HG02885 (cell line): ENCODE measurements at regions not wholly inside any gene's neighbourhood (a gene's known extent, or its start where the extent isn't known, plus 50 kb on each side); places are given as distances from the start of the nearest gene placed in this dataset.

Source experiments
- ATAC-seq: cut with Tn5 transposase; IDR thresholded peaks from one replicate; pipeline ENCODE4 v1.9.1; 2021; ENCODE audit warnings: mild to moderate bottlenecking; ENCODE audit not compliant: unreplicated experiment, poor library complexity

DNA sequence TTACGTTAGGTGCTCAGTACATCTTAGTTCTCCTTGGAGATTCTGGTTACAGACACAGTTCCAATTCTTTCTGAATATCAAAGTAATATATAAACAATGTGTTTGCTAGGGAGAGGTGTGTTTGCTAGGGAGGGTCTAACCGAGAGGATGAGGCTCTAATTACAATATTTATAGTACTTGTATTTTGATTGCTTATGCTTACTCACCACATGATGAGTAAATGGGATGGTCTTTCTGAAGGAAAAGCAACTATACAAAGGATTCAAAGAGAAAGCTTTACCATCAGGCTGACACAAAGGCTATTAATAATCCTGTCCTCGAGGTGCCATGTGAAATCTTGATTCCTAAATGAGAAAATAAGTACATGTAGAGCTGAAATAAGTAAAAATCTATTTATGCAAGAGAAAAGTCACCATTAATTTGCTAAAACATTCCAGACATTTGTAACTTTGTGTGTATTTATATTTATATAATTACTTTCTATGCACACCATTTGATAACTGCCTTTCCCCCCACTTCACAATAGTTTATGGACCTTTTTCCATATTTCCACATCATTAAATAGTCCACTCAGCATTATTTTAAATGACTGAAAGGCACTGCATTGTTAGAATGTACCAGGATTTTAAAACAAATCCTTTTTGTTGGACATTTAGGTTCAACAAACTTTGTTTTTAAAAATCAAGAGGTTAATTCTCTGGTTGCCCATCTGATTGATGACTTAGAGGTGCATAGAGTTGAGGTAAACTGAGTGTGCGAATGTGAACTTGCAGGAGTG lies 94.5 kb upstream of the FN1 start:
- no peak for ATAC-seq

- no peak for ATAC-seq
These were observed 93.4 kb upstream of the FN1 start for GRCh38 chr2:215529271-215529670.

DNA sequence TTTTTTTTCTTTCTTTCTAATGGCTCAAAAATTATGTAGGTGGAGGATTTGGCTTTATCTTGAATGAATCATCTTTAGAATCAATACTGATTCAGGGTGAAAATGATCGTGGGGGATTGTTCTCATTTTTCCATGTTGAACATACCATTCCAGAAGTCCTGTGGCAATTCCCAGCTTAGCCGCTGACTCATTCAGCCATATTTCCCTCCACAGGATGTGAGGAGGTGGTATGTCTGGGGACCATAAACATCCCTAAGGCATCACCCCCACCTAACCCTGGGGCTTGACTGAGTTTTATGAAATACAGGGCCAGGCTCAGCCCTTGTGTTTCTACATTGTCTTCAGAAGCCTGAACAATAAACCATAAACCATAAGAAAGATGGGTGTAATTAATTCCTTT lies 92.7 kb upstream of the FN1 start:
- no peak for ATAC-seq

DNA sequence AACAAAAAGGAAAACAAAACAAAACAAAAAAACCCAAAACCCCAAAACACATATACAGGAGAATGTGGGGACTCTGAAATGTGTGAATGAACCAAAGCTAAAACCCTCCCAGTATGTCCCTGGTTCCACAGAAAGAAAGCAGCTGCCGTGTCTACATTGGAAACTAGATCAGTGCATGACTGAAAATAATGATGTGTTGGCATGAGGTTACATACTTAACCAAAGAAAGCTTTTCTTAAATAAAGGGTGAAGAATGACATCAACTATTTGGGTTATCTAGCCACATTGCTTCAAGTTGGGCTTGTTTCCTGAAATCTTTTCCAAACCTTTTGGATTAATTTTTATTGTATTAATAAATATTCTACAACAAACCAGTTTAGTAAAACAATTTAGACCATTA lies 91.9 kb upstream of the FN1 start:
- ATAC-seq, result no peak

DNA sequence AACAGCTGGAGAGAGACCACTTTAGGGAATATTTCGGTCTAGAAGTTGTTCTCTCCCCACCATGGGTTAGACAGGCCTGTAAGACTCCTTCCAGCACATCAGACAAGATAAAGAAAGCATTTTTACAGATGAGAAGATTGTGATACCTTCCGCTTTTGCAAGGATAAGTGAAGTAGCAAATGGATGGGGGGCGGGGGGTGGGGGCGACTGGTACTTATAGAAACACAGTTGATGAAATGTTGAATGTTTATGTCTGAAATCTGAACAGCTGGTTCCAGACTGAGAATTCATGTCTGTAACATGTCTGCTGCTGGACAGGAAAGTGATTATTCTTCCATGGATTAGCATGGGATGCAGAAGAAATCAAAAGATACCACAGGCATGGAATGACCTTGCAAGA lies 90.5 kb upstream of the FN1 start:
- ATAC-seq, result no peak

DNA sequence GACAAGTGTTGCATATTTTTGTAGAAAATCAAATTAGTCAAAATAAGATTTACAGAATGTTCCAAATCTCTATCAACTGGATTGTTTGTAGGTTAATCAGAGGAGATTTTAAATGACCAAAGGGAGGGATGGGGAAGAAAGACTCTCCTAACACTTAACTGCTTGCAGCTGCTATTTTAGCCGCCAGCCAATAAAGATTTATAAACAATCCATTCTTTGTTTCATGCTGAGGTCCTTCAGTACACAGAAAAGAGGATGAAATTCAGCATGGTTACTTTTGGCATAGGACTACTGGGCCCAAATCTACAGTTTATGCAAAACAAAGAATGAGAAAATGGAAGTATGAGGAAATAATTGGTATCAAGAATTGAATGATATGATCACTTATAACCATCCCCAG lies 86.4 kb upstream of the FN1 start:
- no peak for ATAC-seq

DNA sequence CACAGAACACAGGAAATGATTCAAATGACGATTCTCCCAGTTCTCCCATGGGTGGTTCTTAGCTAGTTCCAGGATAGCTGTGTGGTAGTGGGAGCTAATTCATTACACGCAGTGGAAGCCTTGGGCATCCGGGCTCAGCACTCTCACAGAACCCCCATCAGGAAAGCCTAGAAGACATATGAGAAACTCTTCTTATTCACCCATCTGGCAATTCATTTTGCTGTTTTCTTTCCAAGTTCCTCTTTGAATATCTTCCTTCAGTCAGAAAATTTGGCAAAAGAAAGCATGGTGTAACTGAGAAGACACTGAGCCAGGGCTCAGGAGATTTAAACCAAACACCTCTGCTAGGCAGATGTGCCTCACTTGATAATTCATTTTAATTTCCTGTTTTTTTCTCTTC lies 85.2 kb upstream of the FN1 start:
- no peak for ATAC-seq

- no peak for ATAC-seq
These were observed 81.5 kb upstream of the FN1 start for GRCh38 chr2:215517391-215517790.

- ATAC-seq, result no peak
These were observed 78.6 kb upstream of the FN1 start for GRCh38 chr2:215514516-215514915.

GRCh38 chr2:215511454-215512346 lies 75.8 kb upstream of the FN1 start:
- ATAC-seq, result no peak

- no peak for ATAC-seq
These were observed 72.0 kb upstream of the FN1 start for GRCh38 chr2:215507836-215508235.

GRCh38 chr2:215507136-215507535 lies 71.3 kb upstream of the FN1 start:
- no peak for ATAC-seq

- ATAC-seq, result no peak
These were observed 70.7 kb upstream of the FN1 start for GRCh38 chr2:215506604-215506990.

GRCh38 chr2:215505044-215505786 lies 69.3 kb upstream of the FN1 start:
- no peak for ATAC-seq

DNA sequence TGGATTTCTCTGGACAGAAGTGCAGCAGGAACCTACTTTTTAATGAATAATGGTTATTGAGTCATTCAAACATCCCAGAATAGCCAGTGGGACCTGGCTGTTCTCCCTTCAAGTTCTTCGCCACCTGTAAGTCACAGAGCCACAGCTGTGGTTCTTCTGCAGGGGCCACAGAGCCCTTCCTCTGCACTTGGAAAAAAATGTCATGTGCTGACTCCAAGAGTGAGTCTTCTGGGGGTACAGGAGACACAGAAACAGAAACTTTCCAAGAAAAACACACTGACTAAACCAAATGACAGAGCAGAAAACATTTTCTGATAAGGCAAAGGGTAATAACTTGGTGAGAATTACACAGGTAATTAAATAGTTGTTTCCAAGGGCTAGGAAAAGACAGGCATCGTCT lies 68.7 kb upstream of the FN1 start:
- ATAC-seq, result no peak

GRCh38 chr2:215503381-215503780 lies 67.5 kb upstream of the FN1 start:
- no peak for ATAC-seq

- ATAC-seq, result no peak
These were observed 64.6 kb upstream of the FN1 start for GRCh38 chr2:215500466-215500865.

- no peak for ATAC-seq
These were observed 63.5 kb upstream of the FN1 start for GRCh38 chr2:215499331-215499730.

DNA sequence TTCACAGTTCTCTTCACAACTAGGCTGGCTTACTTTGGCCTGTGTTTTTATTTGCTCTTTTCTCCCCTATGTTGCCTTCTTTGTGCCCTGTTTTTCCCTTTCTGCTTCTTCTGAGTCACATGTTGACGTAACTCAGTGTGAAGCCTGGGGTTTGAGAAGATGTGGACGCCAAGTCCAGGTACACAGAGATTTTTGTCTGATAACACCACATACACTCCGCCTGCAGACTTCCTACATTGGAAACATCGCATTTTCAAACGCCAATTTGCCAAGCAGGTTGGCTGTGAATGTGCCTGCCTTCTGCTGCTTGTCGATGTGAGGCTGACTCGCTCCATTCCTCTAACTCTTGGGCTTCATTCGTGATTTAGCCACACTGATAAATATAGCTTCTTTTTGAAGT lies 62.6 kb upstream of the FN1 start:
- ATAC-seq, result no peak

DNA sequence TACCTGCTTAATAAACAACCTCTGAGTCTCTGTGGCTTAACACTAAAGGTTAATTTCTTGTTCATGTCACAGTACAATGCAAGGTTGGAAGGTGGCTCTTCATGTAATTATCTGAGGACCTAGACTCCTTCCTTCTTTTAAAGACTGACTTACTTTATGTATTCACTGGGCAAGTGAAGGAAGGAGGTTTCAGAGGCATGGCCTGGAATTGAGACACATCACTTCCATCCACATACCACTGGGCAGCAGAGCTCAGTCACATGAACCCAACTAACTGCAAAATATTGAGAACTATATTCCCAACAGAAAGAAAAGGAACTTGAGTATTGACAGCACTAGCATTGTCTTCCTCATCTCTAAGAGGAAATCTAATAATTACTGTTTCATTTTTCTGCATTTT lies 57.5 kb upstream of the FN1 start:
- no peak for ATAC-seq

DNA sequence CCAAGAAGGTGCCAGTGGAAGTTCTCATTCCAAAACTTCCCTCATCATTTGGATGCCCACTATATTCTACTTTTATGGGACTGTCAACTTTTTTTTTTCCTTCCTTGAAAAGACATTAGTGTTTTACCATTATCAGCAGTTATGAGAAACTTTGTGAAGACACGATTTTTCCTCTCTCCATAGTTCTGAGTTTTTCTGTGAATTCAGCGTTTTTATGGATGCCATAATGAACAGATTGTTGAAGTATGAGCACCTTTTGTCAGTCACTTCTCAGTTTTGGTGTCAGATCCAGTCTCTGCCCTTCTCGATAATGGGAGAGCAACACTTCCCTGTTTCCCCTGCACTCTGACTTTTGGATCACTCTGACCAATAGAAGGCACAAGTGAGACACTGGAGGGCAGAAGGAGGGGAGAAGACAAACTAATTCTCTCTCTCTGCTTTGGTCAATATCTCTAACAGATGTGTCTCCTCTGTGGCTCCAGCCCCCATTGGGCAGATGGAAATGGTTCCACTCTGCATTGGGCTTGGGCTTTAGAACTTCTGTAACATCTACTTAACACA lies 53.5 kb upstream of the FN1 start:
- no peak for ATAC-seq
